Muscle layer of duodenum (tissue), 2 donors: ENCODE measurements at regions not wholly inside any gene's neighbourhood (a gene's known extent, or its start where the extent isn't known, plus 50 kb on each side); places are given as distances from the start of the nearest gene placed in this dataset.

ENCODE experiments used
- H3K27ac ChIP-seq: one replicate; pipeline ENCODE4 v1.7.0; 2013; ENCODE audit warnings: mild to moderate bottlenecking, low read length
- H3K27me3 ChIP-seq: one replicate; pipeline ENCODE4 v1.7.0; 2013; ENCODE audit warnings: low read depth, mild to moderate bottlenecking, control low read depth, low read length
- H3K36me3 ChIP-seq, 2 donors: one replicate each; pipeline ENCODE4 v1.7.0; 2013; ENCODE audit warnings: low read length in 2 of 2, control low read depth in 1 of 2, mild to moderate bottlenecking in 1 of 2; ENCODE audit not compliant: insufficient read depth in 2 of 2, control insufficient read depth in 1 of 2
- H3K4me1 ChIP-seq, 2 donors: one replicate each; pipeline ENCODE4 v1.7.0; 2013; ENCODE audit warnings: low read length in 2 of 2, mild to moderate bottlenecking in 2 of 2, control low read depth in 1 of 2, moderate library complexity in 1 of 2; ENCODE audit not compliant: insufficient read depth in 2 of 2, control insufficient read depth in 1 of 2
- H3K4me3 ChIP-seq, 2 donors: one replicate each; pipeline ENCODE4 v1.7.0; 2013; ENCODE audit warnings: low read length in 2 of 2, low read depth in 1 of 2, mild to moderate bottlenecking in 1 of 2
- H3K9me3 ChIP-seq, 2 donors: one replicate each; pipeline ENCODE4 v1.7.0; 2013; ENCODE audit warnings: low read length in 2 of 2, control low read depth in 1 of 2, mild to moderate bottlenecking in 1 of 2; ENCODE audit not compliant: control insufficient read depth in 1 of 2
- donor health status: healthy.

DNA sequence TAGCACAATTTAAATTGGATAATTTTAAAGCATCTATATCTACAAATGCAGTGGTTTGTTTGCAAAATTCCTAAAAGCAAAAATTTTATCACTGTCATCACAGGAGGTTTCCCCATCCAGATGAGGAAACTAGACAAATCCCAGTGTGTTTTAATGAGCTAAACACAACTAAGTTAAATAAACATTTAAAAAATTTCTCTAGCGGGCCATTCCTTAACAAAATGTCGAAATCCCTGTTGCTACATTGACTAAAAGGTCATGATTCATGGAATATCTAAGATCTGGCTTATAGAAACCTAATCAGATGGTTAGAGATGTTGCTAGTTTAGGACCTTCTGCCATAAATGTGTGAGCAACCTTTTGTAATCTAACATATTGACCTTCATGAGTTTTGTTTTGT lies 107.3 kb upstream of the BDNF start:
- Histone ChIP-seq H3K4me3 (no peak overlapping the region), H3K9me3 (peaks cover 0 to 1% of the 10 kb centered on the region in 2 donors), H3K27ac (no peak overlapping the region), H3K36me3 (no peaks in the 10 kb centered on the region), H3K4me1 (no peaks in the 10 kb centered on the region), H3K27me3 (no peaks in the 10 kb centered on the region)

DNA sequence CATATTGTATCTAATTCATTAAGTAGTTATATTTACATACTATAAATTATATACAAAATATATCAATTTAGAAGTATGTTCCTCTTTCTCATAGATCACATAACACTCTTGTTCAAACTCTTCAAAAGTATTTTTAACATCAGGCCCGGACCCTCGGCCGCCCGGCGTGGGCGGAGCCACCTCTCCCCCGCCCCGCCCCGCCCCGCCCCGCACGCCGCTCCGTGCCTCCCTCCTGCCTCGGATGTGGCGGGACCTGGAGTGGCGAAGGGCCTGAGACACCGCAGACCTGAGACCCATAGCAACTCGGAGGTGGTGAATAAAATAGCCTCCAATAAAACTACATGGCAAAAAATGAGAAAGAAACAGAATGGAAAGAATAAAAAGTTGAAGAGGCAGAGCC lies 105.9 kb upstream of the BDNF start:
- H3K27ac ChIP-seq = no peak overlapping the region
- no peaks in the 10 kb centered on the region for H3K4me1 ChIP-seq
- no peaks in the 10 kb centered on the region for H3K9me3 ChIP-seq
- no peaks in the 10 kb centered on the region for H3K27me3 ChIP-seq
- no peak overlapping the region for H3K4me3 ChIP-seq
- no peaks in the 10 kb centered on the region for H3K36me3 ChIP-seq

GRCh38 chr11:27795955-27796861 lies 96.0 kb upstream of the BDNF start:
- Histone ChIP-seq H3K4me3 (no peak overlapping the region), H3K27me3 (no peaks in the 10 kb centered on the region), H3K9me3 (peaks cover 0 to 4% of the 10 kb centered on the region in 2 donors), H3K36me3 (no peaks in the 10 kb centered on the region), H3K4me1 (no peaks in the 10 kb centered on the region), H3K27ac (peak overlapping the region; percentile 35)

- no peak overlapping the region for H3K27ac ChIP-seq
- no peaks in the 10 kb centered on the region for H3K36me3 ChIP-seq
- H3K4me1 ChIP-seq = no peaks in the 10 kb centered on the region
Measured at GRCh38 chr11:27786864-27787263, 86.6 kb upstream of the BDNF start.

DNA sequence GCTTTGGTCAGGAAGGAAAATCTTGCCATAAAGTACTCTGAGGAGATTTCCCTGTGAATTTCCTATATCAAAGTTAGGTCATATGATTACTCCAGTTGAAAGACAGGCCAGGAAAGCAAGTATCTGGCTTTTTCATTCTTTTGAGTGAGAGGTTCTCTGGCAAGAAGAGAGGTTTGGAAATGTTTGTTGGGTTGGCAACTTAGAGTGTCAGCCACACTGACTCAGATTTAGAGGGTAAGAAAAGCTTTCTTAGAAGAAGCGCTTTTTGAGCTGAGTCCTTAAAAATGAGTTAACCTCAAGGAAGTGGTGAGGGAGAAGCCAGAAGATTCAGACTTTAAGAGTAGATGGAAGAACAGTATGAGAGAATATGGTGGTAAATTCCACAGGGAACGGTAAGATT lies 86.1 kb upstream of the BDNF start:
- Histone ChIP-seq H3K4me3 (no peak overlapping the region), H3K27ac (no peak overlapping the region), H3K27me3 (no peaks in the 10 kb centered on the region), H3K9me3 (peaks cover 0 to 1% of the 10 kb centered on the region in 2 donors), H3K36me3 (no peaks in the 10 kb centered on the region), H3K4me1 (no peaks in the 10 kb centered on the region)

More at GRCh38 chr11:27786864-27787263, 86.6 kb upstream of the BDNF start:
- Histone ChIP-seq H3K4me3 (no peak overlapping the region), H3K9me3 (peaks cover 0 to 4% of the 10 kb centered on the region in 2 donors), H3K27me3 (no peaks in the 10 kb centered on the region)

DNA sequence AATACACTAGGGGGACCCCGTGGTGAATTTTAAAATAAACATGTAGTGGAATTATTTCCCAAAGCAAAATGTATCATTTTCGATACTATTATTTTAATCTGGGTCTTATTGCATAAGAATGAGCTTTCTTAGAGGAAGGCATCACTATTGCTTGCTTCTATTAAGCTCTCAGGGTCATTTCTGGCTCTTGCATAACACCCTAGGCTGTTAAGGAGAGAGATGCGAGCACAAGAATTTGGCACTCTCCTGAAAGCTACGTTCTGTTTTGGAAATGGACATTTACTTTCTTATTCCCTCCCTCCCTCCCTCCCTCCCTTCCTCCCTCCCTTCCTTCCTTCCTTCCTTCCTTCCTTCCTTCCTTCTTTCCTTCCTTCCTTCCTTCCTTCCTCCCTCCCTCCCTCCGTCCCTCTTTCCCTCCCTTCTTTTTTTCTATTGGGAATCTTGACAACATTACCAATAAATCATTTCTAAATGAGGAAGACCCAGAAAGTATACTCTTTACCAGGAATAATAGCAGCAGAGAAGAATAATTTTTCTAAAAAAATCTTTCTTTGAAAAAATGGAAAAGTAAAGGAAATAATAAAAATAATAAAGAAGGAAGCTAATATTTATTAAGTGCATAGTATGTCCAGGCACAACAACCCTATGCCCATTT lies 83.6 kb upstream of the BDNF start:
- Histone ChIP-seq H3K4me3 (no peak overlapping the region), H3K36me3 (no peaks in the 10 kb centered on the region), H3K27me3 (no peaks in the 10 kb centered on the region), H3K9me3 (no peaks in the 10 kb centered on the region), H3K4me1 (no peaks in the 10 kb centered on the region), H3K27ac (no peak overlapping the region)

DNA sequence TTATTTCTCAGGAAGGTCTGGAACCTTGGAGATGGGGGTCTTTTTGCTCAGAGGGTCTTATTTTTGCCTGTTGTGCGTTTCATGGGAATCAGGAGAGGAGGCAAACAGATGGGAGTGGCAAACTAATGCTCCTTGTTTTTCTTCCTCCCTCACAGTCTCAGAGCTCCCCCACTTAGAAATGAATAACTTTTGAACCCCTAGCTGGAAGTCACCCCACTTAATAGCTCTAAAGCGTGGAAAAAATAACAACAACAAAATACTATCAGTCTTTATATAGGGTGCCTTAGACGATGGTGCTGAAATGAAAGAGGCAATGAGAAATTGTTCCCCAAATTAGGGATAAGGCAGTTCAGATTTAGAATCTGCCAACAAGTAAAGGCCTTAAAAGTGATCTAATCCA lies 76.8 kb upstream of the BDNF start:
- Histone ChIP-seq H3K4me3 (no peak overlapping the region), H3K27me3 (no peaks in the 10 kb centered on the region), H3K4me1 (no peaks in the 10 kb centered on the region), H3K27ac (no peak overlapping the region), H3K36me3 (no peaks in the 10 kb centered on the region), H3K9me3 (no peaks in the 10 kb centered on the region)

DNA sequence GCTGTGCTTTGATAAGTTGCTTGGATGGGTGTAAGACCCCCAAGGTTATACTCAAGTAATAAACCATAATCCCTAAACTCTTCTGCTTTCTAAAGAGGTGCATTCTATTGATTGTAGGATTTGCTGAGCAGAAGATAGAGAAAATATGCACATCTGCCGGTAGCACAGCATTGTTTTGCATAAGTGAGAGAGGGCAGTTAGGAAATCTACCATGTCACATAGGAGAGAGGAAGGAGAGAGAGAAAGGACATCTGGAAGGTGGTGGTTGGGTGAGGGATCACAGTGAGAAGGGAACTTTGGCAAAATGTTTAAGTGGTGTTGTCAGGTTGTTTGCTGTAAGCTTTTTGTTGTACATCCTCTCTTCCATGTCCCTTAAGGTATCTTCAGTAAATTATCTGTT lies 73.6 kb upstream of the BDNF start:
- H3K27ac ChIP-seq = no peak overlapping the region

GRCh38 chr11:27771516-27771915 lies 71.3 kb upstream of the BDNF start:
- Histone ChIP-seq H3K4me1 (no peaks in the 10 kb centered on the region), H3K4me3 (no peak overlapping the region), H3K27ac (no peak overlapping the region), H3K36me3 (no peaks in the 10 kb centered on the region), H3K27me3 (no peaks in the 10 kb centered on the region), H3K9me3 (no peaks in the 10 kb centered on the region)

More for the DNA sequence above, 73.6 kb upstream of the BDNF start:
- Histone ChIP-seq H3K36me3 (no peaks in the 10 kb centered on the region), H3K4me3 (no peak overlapping the region), H3K4me1 (no peaks in the 10 kb centered on the region), H3K9me3 (no peaks in the 10 kb centered on the region), H3K27me3 (no peaks in the 10 kb centered on the region)

- no peak overlapping the region for H3K4me3 ChIP-seq
- no peaks in the 10 kb centered on the region for H3K36me3 ChIP-seq
- H3K27me3 ChIP-seq = no peaks in the 10 kb centered on the region
- H3K4me1 ChIP-seq = no peaks in the 10 kb centered on the region
- no peak overlapping the region for H3K27ac ChIP-seq
- H3K9me3 ChIP-seq = no peaks in the 10 kb centered on the region
Measured at GRCh38 chr11:27770576-27770975, 70.3 kb upstream of the BDNF start.

- no peaks in the 10 kb centered on the region for H3K4me1 ChIP-seq
- H3K27me3 ChIP-seq = no peaks in the 10 kb centered on the region
- no peaks in the 10 kb centered on the region for H3K9me3 ChIP-seq
- no peak overlapping the region for H3K27ac ChIP-seq
- no peaks in the 10 kb centered on the region for H3K36me3 ChIP-seq
- H3K4me3 ChIP-seq = no peak overlapping the region
Measured at GRCh38 chr11:27763736-27764135, 63.5 kb upstream of the BDNF start.
